GM19467 (cell line): ENCODE measurements at regions not wholly inside any gene's neighbourhood (a gene's known extent, or its start where the extent isn't known, plus 50 kb on each side); places are given as distances from the start of the nearest gene placed in this dataset.
A peak's percentile ranks its signal among the peaks of the same experiment; 100 is the strongest.

Experiments
- ATAC-seq: cut with Tn5 transposase; IDR thresholded peaks from one replicate; pipeline ENCODE4 v1.9.1; 2021; ENCODE audit warnings: mild to moderate bottlenecking, moderate library complexity; ENCODE audit not compliant: unreplicated experiment

DNA sequence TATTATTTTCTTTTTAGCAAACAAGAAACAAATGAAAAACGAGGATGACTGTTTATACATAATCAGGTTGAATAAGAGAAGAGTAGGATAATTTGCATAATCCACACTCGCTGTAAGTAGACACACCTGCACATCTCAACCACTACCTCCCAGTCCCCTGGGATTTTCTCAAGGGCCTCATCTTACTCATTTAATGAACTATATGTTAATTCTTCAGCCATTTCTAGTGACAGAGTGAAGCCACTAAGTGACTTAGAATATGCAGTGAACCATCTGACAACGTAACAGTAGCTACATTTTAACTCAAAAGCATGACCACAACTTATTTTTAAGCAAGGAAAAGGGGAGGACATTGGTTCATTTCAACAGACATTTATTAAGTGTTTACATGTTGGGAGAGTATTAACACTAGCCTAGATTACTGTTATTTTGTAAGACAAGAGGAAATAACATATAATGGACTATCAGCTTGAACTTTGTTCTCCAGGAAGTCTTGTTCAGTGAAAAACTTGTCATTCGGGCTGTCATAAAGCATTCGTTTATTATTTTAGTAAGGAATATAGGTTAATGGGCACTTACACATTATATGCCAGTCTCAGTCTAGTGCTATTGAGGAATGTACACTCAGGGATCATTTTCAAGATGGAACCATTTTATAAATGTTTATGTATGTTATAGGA is 173.0 kb upstream of the ROBO2 start:
- peak; percentile 85 for ATAC-seq

DNA sequence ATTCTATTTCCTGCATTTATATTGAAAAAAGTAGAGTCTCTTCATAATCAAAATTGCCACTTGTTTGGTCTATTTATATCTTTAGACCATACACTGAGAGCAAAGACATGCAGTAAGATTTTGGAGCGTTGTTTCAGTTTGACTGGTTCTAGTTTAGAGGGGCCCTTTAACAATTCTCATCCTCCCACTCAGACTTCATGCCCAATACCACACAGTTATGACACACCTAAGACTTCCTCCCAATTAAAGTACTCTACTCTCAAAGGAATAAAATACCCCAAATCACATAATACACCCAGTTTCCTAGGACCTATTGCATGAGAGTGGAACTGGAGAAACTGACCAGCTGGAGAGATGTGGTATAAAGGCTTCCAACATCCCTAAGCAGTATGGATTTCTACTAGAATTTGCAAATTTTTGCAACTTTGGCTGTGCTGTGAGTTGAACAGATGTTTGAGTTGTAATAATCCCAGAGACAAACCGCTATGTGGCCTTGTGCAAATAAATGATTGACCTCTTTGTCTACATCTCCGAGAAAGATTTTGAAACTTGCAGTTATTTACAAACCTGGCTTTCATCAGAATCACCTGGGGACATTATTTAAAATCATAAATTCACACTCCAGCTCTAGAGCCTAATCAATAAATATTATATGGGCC is 170.0 kb upstream of the ROBO2 start:
- ATAC-seq: no peak

DNA sequence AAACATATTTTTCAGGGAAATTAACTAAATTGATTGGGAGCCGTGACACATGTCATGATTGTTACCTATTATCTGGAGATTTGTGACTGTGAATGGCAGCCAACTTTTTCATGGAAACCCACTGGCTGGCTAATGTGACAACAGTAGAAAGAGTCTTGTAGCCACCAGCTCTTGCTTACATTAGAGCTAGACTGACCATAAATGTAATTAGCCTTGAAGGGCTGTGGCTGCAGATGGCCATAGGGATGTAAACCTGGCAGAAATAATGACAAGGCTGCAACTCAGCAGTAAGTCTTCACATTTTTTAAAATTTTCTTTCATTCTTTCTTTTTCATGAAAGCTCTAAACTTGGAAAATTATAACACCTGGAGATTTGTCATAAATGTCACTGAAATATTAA is 168.2 kb upstream of the ROBO2 start:
- no peak for ATAC-seq

DNA sequence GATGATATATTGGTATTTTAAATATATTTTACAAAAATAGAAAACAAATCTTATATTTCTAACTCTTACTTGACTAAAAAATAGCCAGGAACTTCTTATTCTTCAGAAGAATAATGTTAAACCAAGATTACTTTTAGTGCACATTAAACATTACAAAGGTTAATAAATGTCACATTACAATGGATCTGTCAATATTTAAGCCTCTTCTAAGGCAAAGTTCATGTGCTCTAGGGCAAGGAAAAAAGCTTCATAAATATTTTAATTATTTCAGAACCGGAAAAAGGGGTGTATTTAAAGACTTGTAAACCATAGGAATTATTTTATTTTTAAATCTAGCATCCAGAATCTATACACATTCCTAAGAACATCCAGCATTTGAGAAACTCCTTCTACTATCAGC is 166.9 kb upstream of the ROBO2 start:
- ATAC-seq: no peak

DNA sequence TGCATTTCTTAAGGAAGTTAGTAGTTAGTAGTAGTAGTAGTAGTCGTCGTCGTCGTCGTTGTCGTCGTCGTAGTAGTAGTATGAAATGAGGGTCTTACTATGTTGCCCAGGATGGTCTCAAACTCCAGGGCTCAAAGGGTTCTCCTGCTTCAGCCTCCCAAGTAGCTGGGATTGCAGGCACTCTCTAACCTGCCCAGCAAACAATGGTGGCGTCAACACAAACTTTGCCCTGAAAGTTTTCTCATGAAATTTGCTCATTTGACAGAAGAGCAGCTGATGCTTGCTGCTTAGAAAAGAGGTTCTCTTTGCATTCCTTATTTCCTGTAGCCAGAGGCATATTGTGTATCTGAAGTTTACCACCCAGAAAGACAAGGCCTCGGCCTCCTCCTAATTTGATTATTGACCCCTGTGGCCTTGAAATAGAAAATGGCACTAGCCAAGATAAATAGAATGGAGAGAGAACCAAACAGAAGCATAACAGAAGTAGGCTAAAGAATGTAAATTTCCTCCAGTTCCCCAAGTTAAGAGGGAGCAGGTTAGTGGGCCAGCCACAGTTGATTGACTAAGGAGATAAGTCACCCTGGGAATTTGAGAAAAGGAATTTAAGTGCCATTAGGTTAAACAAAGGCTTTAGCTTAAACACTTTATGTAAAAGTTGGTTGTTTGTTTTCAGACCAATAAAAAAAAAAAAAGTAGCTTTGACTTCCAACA is 166.2 kb upstream of the ROBO2 start:
- no peak for ATAC-seq

DNA sequence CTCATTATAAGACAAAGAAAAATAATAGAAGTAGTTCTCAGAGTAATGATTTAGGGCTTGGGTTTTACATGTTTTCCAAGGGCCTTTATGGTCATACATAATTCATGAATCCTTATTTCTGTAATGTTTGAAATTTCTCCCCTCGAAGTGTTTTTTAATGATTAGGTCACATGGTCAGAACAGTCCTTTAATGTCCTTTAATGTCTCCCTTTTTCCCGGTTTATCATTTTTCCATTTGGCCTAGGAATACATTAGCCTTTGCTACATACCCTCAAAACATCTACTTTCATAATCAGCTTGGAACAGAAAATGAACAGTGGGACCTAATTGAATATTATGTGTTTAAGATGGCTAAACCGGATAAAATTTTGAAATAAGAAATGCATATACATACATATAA is 159.9 kb upstream of the ROBO2 start:
- no peak for ATAC-seq

DNA sequence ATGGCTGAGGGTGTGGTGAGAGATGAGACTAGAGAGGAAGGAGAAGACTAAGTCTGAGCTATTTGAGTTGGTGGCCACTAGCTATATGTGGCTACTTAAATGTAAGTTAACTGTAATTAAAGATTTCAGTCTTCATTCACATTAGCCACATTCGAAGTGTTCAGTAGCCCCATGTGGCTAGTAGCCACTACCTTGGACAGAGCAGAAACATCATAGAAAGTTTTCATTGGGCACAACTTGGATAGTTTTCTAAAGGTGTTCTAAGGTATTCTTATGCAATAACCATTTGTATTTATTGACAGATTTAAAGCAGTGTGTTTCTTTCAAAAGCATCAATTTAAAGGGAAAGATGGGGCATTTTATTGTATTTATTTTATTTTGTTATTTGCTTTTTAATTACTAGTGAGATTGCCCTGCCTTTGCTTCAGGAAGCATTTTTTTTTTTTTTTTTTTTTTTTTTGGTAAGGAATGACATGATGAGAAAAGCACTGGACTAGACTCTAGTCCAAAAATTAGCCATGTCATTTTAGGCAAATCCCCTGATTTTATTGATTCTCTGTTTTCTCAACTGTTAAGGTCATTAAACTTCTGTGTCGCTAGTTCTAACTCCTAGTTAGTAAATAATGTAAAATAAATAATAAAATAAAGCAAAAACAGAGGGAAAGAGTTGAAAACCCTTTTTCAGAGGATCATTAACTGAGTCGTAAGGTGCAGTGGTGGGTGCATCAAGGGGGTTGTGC is 153.0 kb upstream of the ROBO2 start:
- ATAC-seq: no peak

DNA sequence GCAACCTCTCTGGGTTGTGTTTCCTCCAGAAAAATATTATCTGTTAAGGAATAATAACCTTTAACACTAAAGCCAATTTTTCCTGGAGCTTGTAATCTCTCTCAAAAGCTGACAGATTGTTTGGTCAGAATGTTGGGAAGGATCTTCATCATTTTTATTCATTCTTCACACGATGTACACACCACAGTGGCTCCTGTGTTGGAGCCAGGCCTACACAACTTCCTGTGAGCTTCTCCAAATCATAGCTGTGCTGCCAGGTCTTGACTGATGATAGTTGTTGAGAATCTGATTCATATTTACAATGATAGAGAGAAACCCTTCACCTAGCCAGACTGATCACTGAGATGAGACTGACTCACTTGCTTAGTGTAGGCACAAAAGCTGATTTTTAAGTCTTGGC is 151.0 kb upstream of the ROBO2 start:
- ATAC-seq: no peak

DNA sequence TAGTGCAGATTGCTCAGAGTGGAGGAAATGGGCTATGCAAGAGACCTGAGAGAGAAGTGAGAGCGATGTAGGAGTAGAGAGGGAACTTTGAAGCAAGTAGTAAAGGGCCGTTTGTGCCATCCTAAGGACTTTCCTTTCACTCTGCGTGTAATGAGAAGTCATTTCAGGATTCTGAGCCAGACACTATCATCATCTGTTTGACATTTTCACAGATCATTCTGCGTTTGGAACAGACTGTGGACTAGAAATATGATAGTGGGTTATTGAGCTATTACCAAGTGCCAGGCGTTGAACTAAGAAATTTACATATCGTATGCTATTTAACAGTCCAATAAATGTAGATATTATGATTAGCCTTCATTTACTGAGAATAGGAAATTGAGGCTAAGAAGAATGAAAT is 150.0 kb upstream of the ROBO2 start:
- no peak for ATAC-seq

DNA sequence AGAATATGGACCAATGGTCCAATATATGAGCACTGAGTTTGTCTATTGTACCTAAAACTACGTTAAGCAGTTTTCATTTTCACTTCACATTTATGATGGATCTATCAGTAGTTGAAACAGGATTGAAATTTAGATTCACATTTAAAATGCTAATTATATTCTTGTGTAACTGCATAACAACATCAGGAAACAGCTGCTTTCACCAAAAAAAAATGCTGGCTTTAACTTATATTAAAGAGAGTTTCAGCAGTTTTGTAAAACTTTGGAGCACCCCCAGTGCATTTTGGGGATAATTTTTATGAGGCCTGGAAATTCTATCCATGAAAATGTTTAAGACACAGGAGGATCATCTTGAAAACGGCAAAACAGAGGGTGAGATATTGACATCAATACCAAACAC is 142.8 kb upstream of the ROBO2 start:
- ATAC-seq: no peak

DNA sequence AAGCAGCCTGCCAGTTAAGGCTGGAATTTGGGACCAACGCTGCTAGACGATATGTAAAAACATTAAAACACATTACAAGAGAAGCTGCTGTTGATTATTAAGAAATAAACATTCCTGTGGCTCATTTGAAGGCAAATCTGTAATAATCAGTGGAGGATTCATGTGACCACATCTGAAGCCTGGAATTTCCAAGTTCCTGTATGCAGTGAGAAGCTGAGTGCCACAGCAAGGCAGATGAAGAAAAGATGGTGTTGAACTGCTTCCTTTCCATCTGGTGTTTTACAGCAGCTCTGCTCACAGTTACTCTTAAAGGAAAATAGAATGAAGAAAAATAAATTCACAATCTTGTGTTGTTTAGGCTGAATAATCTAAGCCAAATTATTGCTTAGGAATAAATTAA is 139.3 kb upstream of the ROBO2 start:
- ATAC-seq: no peak

DNA sequence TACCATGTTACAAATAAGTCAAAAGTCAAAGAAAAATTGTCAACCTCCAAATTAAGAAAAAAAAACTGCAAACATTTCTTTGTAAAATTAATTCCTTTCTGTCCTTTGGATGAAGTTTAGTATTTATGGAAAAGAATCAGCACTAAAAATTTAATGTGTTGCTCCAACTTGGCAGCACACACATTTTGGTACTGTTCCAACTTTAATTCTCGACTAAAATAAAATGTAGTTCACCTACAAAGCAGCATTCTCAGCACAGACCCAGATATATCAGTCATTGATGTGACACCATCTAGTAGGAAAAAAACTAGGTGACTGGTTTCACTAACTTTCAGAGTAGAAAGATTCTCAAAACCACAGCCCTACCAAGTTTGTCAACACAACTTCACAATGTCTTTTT is 131.7 kb upstream of the ROBO2 start:
- no peak for ATAC-seq

DNA sequence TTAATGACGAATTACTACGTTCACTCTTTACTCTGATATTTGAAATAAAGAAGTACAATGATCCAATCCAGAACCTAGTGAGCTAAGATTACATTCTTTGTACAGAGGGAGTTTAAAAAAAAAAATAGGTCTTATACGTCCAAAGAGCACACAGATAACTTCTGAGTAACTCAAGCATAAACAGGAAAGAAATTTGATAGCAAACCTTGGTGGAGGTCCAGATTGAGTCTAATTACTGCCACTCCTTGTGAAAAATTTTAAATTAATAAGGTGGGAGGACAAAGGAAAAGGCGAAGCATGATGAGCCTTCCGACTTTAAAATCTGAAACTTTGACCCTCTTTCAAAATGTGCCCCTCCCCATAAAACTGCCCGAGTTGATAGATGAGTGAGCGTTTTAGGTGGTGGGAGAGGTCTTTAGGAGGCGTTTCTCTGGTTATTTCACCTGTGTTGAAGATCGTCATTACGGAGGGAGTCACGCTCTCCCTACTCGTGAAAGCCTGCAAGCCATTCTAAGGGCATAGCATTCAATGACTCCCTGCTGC is 127.0 kb upstream of the ROBO2 start:
- ATAC-seq: no peak

DNA sequence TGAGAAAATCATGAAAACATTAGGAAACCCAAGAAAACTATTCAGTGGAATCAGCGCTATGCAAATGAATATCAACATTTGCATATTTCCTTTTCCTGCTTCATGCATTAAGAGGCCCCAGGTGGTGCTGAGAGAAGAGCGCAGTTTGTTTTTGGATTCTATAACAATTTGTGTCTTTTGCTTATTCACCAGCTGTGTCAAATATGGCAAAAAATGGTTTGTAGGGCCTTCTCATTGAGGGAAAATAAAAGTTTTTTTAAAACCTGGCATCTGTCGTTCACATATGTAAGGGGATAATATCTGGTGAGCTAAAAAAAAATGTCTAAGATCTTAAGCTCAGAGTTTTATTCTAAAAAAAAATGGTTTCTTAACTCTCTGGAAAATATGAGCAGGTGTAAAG is 122.5 kb upstream of the ROBO2 start:
- no peak for ATAC-seq

DNA sequence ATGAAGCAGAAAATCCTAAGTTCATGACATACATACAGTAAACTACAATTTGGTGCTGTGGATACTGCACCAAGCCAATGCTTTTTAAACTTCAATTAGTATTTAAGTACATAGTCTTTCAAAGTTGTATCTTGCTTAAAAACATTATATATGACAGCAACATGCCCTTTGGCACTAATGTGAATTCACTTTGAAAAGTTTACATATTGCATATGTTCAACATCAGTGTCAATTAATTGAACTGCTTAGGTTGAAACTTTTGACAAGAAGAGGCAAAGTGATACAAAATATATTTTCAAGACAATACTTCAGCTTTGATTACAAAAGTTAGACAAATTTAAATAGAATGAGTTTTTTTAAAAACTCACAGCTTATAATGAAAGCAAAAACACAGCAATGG is 119.4 kb upstream of the ROBO2 start:
- no peak for ATAC-seq

DNA sequence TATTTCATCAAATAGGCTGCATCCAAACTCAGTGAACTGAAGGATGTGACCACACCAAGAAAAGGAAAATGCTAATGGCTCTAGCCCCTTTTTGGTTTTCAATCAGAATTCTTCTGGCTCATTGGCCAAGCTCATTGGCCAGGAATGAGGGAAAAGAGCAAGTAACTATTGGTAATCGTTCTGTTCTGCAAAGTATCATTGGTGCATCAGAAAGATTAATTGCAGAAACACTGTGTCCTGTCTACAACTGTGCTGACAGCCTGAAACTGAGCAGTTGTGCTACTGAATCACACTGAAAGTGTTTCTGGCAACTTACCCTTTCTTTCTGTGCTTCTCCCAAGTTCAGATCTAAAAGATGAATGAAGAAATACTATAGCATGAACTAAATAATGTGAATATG is 116.4 kb upstream of the ROBO2 start:
- no peak for ATAC-seq

DNA sequence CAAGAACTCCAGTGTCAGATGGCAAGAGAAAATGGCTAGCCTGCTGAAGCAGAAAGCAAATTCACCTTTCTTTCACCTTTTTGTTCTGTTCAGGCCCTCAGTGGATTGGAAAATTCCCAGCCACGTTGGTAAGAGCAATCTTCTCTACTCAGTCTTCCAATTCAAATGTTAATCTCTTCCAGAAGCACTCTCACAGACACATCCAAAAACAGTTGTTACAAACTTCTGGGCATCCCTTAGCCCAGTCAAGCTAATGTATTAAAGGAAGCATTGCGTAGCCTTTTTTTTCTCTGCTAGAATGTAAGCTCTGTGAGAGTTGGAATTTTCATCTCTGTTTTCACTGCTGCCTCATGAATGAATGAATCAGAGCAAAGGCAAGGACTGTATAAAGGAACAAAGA is 109.2 kb upstream of the ROBO2 start:
- no peak for ATAC-seq

DNA sequence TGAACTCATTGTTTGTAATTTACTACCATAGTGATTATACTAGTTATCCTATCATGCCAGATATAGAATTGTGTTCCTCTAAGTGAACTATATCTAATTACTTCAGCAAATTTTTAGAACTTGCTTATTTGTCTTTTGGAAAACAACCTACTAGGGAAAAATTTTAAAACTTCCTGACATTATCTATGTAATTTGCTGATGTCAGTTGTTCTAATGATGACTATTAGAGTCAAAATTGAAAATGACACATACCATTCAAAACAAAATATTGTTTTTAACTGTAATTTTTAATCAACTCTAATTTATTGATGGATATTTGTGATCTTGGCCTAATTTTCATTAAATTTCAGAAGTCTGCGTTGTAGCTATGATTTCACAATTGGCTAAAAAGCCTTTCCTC is 106.7 kb upstream of the ROBO2 start:
- ATAC-seq: no peak

DNA sequence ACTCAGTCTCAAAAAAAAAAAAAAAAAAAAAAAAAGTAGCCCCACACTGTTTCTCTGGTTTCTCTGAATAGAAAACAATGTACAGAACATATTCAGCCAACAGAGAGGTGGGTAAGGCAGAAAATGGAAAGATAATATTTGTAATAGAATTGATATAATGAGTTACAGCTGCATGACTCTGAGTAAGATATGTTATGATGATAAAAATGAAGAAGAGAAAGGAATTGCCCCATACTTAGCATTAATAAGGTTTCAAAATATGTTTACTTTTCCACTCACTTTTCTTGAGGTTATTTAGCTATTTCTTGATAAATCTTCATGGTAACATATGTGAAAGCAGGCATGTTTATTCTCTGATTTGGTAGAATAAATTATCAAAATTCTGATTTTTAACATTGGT is 100.9 kb upstream of the ROBO2 start:
- no peak for ATAC-seq

DNA sequence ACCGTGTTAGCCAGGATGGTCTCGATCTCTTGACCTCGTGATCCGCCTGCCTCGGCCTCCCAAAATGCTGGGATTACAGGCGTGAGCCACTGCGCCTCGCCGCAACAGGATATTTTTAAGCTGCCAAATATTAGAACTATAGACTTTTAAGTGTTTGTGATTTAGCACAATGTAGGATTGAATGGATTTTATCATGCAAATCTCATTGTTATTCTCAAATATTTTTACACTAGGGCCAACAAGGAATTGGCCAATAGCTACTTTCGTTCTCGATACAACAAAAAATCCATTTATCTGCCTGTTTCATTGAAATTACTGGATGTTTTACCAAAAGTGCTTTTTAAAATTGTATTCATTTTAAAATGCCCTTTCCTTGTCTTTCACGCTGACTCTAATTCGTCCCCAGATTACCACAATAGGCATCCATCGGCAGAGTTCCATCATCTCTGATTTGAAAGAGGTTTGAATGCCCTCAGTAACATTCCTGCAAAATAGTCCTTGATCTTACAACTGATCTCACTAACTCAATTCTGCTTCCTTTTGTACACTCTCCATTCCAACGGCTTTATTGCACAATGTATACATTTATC is 99.6 kb upstream of the ROBO2 start:
- no peak for ATAC-seq

DNA sequence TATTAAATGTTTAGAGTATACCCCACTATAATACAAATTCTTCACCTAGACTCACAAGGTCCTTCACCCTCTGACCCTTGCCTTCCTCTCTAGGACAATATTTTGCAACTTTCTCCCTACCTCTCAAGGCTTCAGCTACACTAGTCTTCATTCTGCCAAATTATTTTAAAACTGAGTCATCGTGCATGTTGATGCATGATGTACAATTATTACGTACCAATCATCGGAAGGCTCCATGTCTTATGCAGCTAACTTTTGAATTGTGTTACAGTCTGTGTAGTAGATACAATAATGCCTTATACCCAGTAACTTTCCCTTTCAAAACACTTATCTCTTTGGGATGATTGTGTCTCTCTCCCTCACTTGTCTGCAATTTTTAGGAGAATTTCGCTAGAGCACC is 98.5 kb upstream of the ROBO2 start:
- ATAC-seq: no peak
